Activated CD4-positive, alpha-beta memory T cell treated with anti-CD3 and anti-CD28 coated beads for 36 hours (primary cell): ENCODE measurements at regions not wholly inside any gene's neighbourhood (a gene's known extent, or its start where the extent isn't known, plus 50 kb on each side); places are given as distances from the start of the nearest gene placed in this dataset.
"Not testable (repeated sequence)": the region's sequence is repeated elsewhere in the genome, so short reads cannot be mapped to it uniquely, and the experiment has no call there.

ENCODE experiments used
- CTCF ChIA-PET: fragments of 350-600 bp; sonication (Branson Sonifier 250); formaldehyde crosslinking; loops from one replicate; lab custom pipeline; 2021; ENCODE audit warnings: antibody characterized with exemption, inconsistent platforms; lab: Charles Lee
- POLR2A ChIA-PET: fragments of 350-600 bp; sonication (Branson Sonifier 250); formaldehyde crosslinking; loops from one replicate; lab custom pipeline; 2021; ENCODE audit warnings: antibody characterized with exemption; lab: Charles Lee
- DNase-seq: peaks from one replicate; pipeline ENCODE4 v3.0.0-alpha.2; 2020
- H3K27ac Mint-ChIP-seq: one replicate; pipeline ENCODE4 v1.8.0; 2021; ENCODE audit warnings: mixed read lengths
- H3K27me3 Mint-ChIP-seq: one replicate; pipeline ENCODE4 v1.8.0; 2021; ENCODE audit warnings: mixed read lengths
- H3K36me3 Mint-ChIP-seq: one replicate; pipeline ENCODE4 v1.8.0; 2021; ENCODE audit warnings: mixed read lengths
- H3K4me1 Mint-ChIP-seq: one replicate; pipeline ENCODE4 v1.8.0; 2021; ENCODE audit warnings: low read depth, mixed read lengths
- H3K4me3 Mint-ChIP-seq: one replicate; pipeline ENCODE4 v1.8.0; 2021; ENCODE audit warnings: mild to moderate bottlenecking, mixed read lengths
- H3K9me3 Mint-ChIP-seq: one replicate; pipeline ENCODE4 v1.8.0; 2021; ENCODE audit warnings: mixed read lengths
- intact Hi-C: fragments of 100-400 bp; cut with micrococcal nuclease; formaldehyde crosslinking; loops from one replicate; pipeline ENCODE4 v1.15.1; 2023

DNA sequence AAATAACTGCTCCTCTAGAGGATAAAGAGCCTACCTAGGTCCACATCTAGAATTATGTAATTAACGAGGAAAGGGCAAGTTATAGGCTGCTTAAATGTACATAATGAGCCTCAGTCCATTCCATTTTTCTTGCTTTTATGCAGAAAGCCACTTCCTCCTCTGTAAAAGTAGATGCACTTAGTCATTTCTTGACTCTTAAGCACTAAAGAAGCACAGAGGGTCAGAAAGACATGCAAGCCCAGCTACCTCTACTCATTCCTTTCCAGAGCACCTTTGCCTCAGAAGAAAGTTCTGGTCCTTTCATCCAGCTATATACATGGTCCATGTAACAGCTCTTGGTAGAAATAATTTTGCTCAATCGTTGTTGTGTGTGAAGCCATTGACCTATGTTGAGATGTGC lies 308.0 kb upstream of the NREP start:
- intact Hi-C loops = no loop called here
- Mint-ChIP-seq H3K4me3 (no peak overlapping the region), H3K4me1 (no peaks in the 10 kb centered on the region), H3K9me3 (no peaks in the 10 kb centered on the region), H3K27ac (no peak overlapping the region), H3K27me3 (no peaks in the 10 kb centered on the region), H3K36me3 (no peaks in the 10 kb centered on the region)
- CTCF ChIA-PET = no interaction called here
- no peak for DNase-seq
- POLR2A ChIA-PET = no interaction called here

DNA sequence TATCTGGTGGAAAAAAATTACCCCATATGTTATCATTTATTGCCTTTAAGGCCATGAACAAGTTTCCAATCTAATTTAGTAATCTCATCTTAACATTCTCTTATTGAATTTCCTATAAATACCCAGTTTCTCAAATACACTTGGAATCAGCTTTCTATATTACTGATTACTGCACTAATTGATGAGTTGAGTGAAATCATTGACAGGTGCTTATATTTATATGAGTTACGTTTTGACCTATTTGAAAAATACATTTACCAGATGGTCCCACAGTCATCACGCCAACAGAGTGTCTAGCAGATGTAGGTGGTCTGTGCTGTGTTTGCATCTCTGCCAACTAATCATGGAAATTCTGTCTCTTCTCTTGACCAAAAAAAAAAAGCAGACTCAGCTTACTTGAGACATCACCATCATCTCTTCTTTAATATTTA lies 307.3 kb upstream of the NREP start:
- no peaks in the 10 kb centered on the region for H3K27me3 Mint-ChIP-seq
- CTCF ChIA-PET = no interaction called here

GRCh38 chr5:112063856-112064255 lies 306.9 kb upstream of the NREP start:
- Mint-ChIP-seq H3K36me3 (no peaks in the 10 kb centered on the region), H3K9me3 (no peaks in the 10 kb centered on the region), H3K27ac (no peak overlapping the region), H3K4me1 (no peaks in the 10 kb centered on the region), H3K27me3 (no peaks in the 10 kb centered on the region), H3K4me3 (no peak overlapping the region)
- no peak for DNase-seq
- intact Hi-C loops = no loop called here
- ChIA-PET CTCF (no interaction called here), POLR2A (no interaction called here)

More for the DNA sequence above, 307.3 kb upstream of the NREP start:
- no peak for DNase-seq
- Mint-ChIP-seq H3K27ac (no peak overlapping the region), H3K4me1 (no peaks in the 10 kb centered on the region), H3K4me3 (no peak overlapping the region), H3K36me3 (no peaks in the 10 kb centered on the region), H3K9me3 (no peaks in the 10 kb centered on the region)
- POLR2A ChIA-PET = no interaction called here
- intact Hi-C loops = no loop called here

GRCh38 chr5:112063191-112063590 lies 306.2 kb upstream of the NREP start:
- H3K9me3 Mint-ChIP-seq = no peaks in the 10 kb centered on the region
- no peak for DNase-seq
- ChIA-PET POLR2A (no interaction called here), CTCF (no interaction called here)
- H3K27ac Mint-ChIP-seq = no peak overlapping the region
- no peaks in the 10 kb centered on the region for H3K4me1 Mint-ChIP-seq
- no peaks in the 10 kb centered on the region for H3K27me3 Mint-ChIP-seq
- no peaks in the 10 kb centered on the region for H3K36me3 Mint-ChIP-seq
- intact Hi-C loops = no loop called here
- H3K4me3 Mint-ChIP-seq = no peak overlapping the region

- Mint-ChIP-seq H3K27ac (no peak overlapping the region), H3K27me3 (no peaks in the 10 kb centered on the region), H3K4me3 (no peak overlapping the region), H3K9me3 (no peaks in the 10 kb centered on the region), H3K36me3 (no peaks in the 10 kb centered on the region), H3K4me1 (no peaks in the 10 kb centered on the region)
- intact Hi-C loops = no loop called here
- DNase-seq = no peak
- POLR2A ChIA-PET = no interaction called here
- CTCF ChIA-PET = no interaction called here
Measured at GRCh38 chr5:112062181-112062580, 305.2 kb upstream of the NREP start.

DNA sequence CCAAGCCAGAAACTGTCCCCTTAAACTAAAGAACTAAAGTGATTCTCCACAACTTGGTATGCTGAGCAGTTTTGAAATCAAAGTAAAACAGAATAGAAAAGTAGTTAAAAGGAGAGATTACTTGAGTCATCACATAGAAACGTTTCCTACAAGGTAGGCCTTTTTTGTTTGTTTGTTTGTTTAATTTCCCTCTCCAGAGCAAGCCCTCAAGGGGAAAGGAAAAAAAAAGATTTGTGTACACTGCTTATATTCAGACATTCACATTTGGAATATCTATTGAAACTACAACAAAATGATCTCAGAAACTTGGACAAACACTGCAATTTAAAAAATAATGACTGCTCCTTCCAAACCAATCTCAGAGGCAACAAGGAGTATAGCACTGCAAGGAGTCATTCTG lies 304.7 kb upstream of the NREP start:
- POLR2A ChIA-PET = no interaction called here
- Mint-ChIP-seq H3K27me3 (no peaks in the 10 kb centered on the region), H3K36me3 (no peaks in the 10 kb centered on the region), H3K27ac (no peak overlapping the region), H3K9me3 (no peaks in the 10 kb centered on the region), H3K4me1 (no peaks in the 10 kb centered on the region), H3K4me3 (no peak overlapping the region)
- intact Hi-C loops = no loop called here
- no peak for DNase-seq
- CTCF ChIA-PET = no interaction called here

- no peak overlapping the region for H3K4me3 Mint-ChIP-seq
- ChIA-PET POLR2A (no interaction called here), CTCF (no interaction called here)
- no peaks in the 10 kb centered on the region for H3K27me3 Mint-ChIP-seq
- intact Hi-C loops = no loop called here
- peaks cover 7% of the 10 kb centered on the region for H3K9me3 Mint-ChIP-seq
- H3K27ac Mint-ChIP-seq = no peak overlapping the region
- H3K4me1 Mint-ChIP-seq = no peaks in the 10 kb centered on the region
- H3K36me3 Mint-ChIP-seq = no peaks in the 10 kb centered on the region
- no peak for DNase-seq
Measured at GRCh38 chr5:112059579-112060135, 302.7 kb upstream of the NREP start.

DNA sequence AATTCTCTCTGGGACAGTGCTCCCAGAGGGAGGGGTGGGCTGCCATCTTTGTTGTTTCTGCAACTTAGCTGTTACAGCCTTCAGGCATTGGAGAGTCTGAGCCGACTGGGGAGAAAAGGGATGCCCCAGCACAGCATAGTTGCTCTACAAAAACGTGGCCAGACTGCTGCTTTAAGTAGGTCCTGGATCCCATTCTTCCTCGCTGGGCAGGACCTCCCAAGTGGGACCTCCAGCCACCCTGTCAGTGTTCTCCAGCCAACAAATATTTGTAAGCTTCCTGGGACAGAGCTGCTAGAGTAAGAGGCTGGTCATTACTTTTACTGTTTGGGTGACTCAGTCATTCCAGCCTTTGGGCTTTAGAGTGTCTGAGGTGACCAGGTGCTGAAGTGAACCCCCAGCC lies 292.7 kb upstream of the NREP start:
- H3K27ac Mint-ChIP-seq = no peak overlapping the region
- CTCF ChIA-PET = no interaction called here
- DNase-seq = no peak
- no peak overlapping the region for H3K4me3 Mint-ChIP-seq
- no peaks in the 10 kb centered on the region for H3K36me3 Mint-ChIP-seq
- no peaks in the 10 kb centered on the region for H3K4me1 Mint-ChIP-seq
- peaks cover 1% of the 10 kb centered on the region for H3K27me3 Mint-ChIP-seq
- POLR2A ChIA-PET = no interaction called here
- H3K9me3 Mint-ChIP-seq = peaks cover 2% of the 10 kb centered on the region
- intact Hi-C loops = no loop called here

- Mint-ChIP-seq H3K27ac (no peak overlapping the region), H3K4me3 (no peak overlapping the region), H3K4me1 (no peaks in the 10 kb centered on the region), H3K36me3 (no peaks in the 10 kb centered on the region), H3K9me3 (peaks cover 2% of the 10 kb centered on the region), H3K27me3 (no peaks in the 10 kb centered on the region)
- no peak for DNase-seq
- POLR2A ChIA-PET = no interaction called here
- CTCF ChIA-PET = no interaction called here
- intact Hi-C loops = no loop called here
Measured at GRCh38 chr5:112036206-112036605, 279.2 kb upstream of the NREP start.

GRCh38 chr5:112034421-112034979 lies 277.5 kb upstream of the NREP start:
- H3K4me1 Mint-ChIP-seq = no peaks in the 10 kb centered on the region
- H3K36me3 Mint-ChIP-seq = no peaks in the 10 kb centered on the region
- no peaks in the 10 kb centered on the region for H3K27me3 Mint-ChIP-seq
- H3K4me3 Mint-ChIP-seq = no peak overlapping the region
- H3K27ac Mint-ChIP-seq = no peak overlapping the region
- CTCF ChIA-PET = no interaction called here
- intact Hi-C loops = no loop called here
- H3K9me3 Mint-ChIP-seq = peaks cover 2% of the 10 kb centered on the region
- POLR2A ChIA-PET = no interaction called here
- DNase-seq = no peak

DNA sequence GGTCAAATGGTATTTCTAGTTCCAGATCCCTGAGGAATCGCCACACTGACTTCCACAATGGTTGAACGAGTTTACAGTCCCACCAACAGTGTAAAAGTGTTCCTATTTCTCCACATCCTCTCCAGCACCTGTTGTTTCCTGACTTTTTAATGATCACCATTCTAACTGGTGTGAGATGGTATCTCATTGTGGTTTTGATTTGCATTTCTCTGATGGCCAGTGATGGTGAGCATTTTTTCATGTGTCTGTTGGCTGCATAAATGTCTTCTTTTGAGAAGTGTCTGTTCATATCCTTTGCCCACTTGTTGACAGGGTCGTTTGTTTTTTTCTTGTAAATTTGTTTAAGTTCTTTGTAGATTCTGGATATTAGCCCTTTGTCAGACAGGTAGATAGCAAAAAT lies 269.9 kb upstream of the NREP start:
- H3K4me3 Mint-ChIP-seq, CTCF ChIA-PET, H3K27me3 Mint-ChIP-seq, H3K36me3 Mint-ChIP-seq, DNase-seq, H3K9me3 Mint-ChIP-seq, H3K27ac Mint-ChIP-seq, intact Hi-C loops, POLR2A ChIA-PET, H3K4me1 Mint-ChIP-seq: not testable (repeated sequence)

DNA sequence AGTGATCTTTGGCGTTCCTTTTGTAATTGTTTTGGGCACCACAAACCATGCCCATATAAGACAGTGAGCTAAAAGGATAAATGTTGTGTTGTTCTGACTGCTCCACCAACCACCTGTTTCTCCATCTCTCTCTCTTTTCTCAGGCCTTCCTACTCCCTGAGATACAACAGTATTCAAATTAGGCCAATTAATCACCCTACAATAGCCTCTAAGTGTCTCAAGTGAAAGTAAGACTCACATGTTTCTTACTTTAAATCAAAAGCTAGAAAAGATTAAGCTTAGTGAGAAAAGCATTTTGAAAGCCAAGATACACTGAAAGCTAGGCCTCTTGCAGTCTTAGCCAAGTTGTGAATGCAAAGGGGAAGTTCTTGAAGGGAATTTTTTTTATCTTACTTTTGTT lies 268.8 kb upstream of the NREP start:
- CTCF ChIA-PET = no interaction called here
- no peaks in the 10 kb centered on the region for H3K9me3 Mint-ChIP-seq

DNA sequence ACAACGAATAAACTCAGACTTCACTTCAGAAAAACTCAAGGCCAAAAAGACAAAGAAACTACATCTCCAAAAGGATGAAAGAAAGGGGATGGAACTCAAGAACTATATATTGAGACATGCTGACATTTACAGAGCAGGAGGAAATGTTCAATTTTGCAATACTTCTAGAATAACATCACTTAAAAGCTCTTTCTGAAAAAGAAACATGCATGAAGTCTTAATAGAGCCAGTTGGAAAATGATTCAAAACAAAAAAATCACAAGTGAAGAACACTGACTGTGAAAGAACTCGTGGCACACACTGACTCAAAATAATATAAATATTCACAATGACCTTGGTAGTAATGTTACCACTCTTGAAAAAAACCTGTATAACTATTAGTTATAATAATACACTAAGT lies 267.8 kb upstream of the NREP start:
- no peak for DNase-seq
- H3K4me1 Mint-ChIP-seq = no peaks in the 10 kb centered on the region
- H3K4me3 Mint-ChIP-seq = no peak overlapping the region
- no peaks in the 10 kb centered on the region for H3K9me3 Mint-ChIP-seq
- ChIA-PET POLR2A (no interaction called here), CTCF (no interaction called here)
- no peaks in the 10 kb centered on the region for H3K36me3 Mint-ChIP-seq
- intact Hi-C loops = no loop called here
- no peak overlapping the region for H3K27ac Mint-ChIP-seq
- H3K27me3 Mint-ChIP-seq = no peaks in the 10 kb centered on the region

More for the DNA sequence above, 268.8 kb upstream of the NREP start:
- DNase-seq = no peak
- Mint-ChIP-seq H3K27ac (no peak overlapping the region), H3K27me3 (no peaks in the 10 kb centered on the region), H3K4me1 (no peaks in the 10 kb centered on the region), H3K4me3 (no peak overlapping the region), H3K36me3 (no peaks in the 10 kb centered on the region)
- intact Hi-C loops = no loop called here
- POLR2A ChIA-PET = no interaction called here
